Endodermal cell (in vitro differentiated cells): ENCODE measurements at regions not wholly inside any gene's neighbourhood (a gene's known extent, or its start where the extent isn't known, plus 50 kb on each side); places are given as distances from the start of the nearest gene placed in this dataset.

Experiments used
- DNase-seq: peaks from one replicate; pipeline ENCODE4 v3.0.0-alpha.2; 2017
- H3K27ac ChIP-seq: 2 replicates; pipeline ENCODE4 v1.5.1; 2013; ENCODE audit warnings: mild to moderate bottlenecking, low read depth, low read length, moderate library complexity
- H3K27me3 ChIP-seq: 2 replicates; pipeline ENCODE4 v1.6.1; 2013; ENCODE audit warnings: mild to moderate bottlenecking, low read length, moderate library complexity; ENCODE audit not compliant: insufficient read depth, control insufficient read depth, poor library complexity, severe bottlenecking
- H3K36me3 ChIP-seq: 2 replicates; pipeline ENCODE4 v1.7.0; 2013; ENCODE audit warnings: mild to moderate bottlenecking, low read length, moderate library complexity; ENCODE audit not compliant: control insufficient read depth, insufficient read depth
- H3K4me1 ChIP-seq: one replicate; pipeline ENCODE4 v1.7.0; 2013; ENCODE audit warnings: low read length; ENCODE audit not compliant: control insufficient read depth, insufficient read depth
- H3K4me3 ChIP-seq: 2 replicates; pipeline ENCODE4 v1.5.1; 2013; ENCODE audit warnings: mild to moderate bottlenecking, low read length, moderate library complexity
- H3K9ac ChIP-seq: 2 replicates; pipeline ENCODE4 v1.6.1; 2013; ENCODE audit warnings: mild to moderate bottlenecking, low read length, moderate library complexity; ENCODE audit not compliant: poor library complexity, severe bottlenecking; ENCODE audit errors: extremely low read depth
- H3K9me3 ChIP-seq: 2 replicates; pipeline ENCODE4 v1.6.1; 2013; ENCODE audit warnings: mild to moderate bottlenecking, low read length, moderate library complexity; ENCODE audit not compliant: control insufficient read depth
- H3K27ac Mint-ChIP-seq: 2 replicates; pipeline ENCODE4 v1.8.0; 2020; ENCODE audit warnings: mixed read lengths
- H3K27me3 Mint-ChIP-seq: 2 replicates; pipeline ENCODE4 v1.8.0; 2021; ENCODE audit warnings: mild to moderate bottlenecking, mixed read lengths; ENCODE audit not compliant: insufficient read depth
- H3K36me3 Mint-ChIP-seq: 2 replicates; pipeline ENCODE4 v1.8.0; 2020; ENCODE audit warnings: low read depth, mixed read lengths
- H3K4me1 Mint-ChIP-seq: 2 replicates; pipeline ENCODE4 v1.8.0; 2020; ENCODE audit warnings: mixed read lengths
- H3K4me3 Mint-ChIP-seq: 2 replicates; pipeline ENCODE4 v1.8.0; 2020; ENCODE audit warnings: mild to moderate bottlenecking, moderate library complexity, mixed read lengths
- H3K9me3 Mint-ChIP-seq: 2 replicates; pipeline ENCODE4 v1.8.0; 2020; ENCODE audit warnings: mild to moderate bottlenecking, mixed read lengths
- CTCF ChIP-seq: fragments of 200-600 bp; sonication (generic); conservative IDR thresholded peaks from 2 replicates; pipeline ENCODE4 v1.5.0; 2021; ENCODE audit warnings: antibody characterized with exemption, mild to moderate bottlenecking
- WGBS, 2 experiments: methylation state at CpG; one replicate each; pipeline versions ENCODE4 v1.1.5 to v1.1.7; 2013; ENCODE audit warnings: missing lambda C conversion rate in 2 of 2, mixed read lengths in 1 of 2; ENCODE audit not compliant: insufficient coverage in 1 of 2, insufficient read length in 1 of 2; 5-methylcytosine and 5-hydroxymethylcytosine counted together

- no peaks in the 10 kb centered on the region for H3K36me3 Mint-ChIP-seq
- Histone ChIP-seq H3K36me3 (no peaks in the 10 kb centered on the region), H3K27ac (no peak overlapping the region), H3K9ac (no peak overlapping the region), H3K4me1 (no peaks in the 10 kb centered on the region), H3K27me3 (peaks cover 8% of the 10 kb centered on the region), H3K9me3 (no peaks in the 10 kb centered on the region), H3K4me3 (no peak overlapping the region)
- DNase-seq, result peak; percentile 12
- H3K27ac Mint-ChIP-seq, result no peak overlapping the region
- no peaks in the 10 kb centered on the region for H3K9me3 Mint-ChIP-seq
- WGBS, 2 experiments, result 88 to 100% methylated on average over 1 to 3 of the region's 3 CpGs
- no peaks in the 10 kb centered on the region for H3K4me1 Mint-ChIP-seq
- no peak overlapping the region for H3K4me3 Mint-ChIP-seq
- H3K27me3 Mint-ChIP-seq, result peaks cover 9% of the 10 kb centered on the region
- no peak for TF ChIP-seq CTCF
These were observed 368.8 kb upstream of the ZMIZ1 start for GRCh38 chr10:78699971-78700370.

- no peak for TF ChIP-seq CTCF
- Mint-ChIP-seq H3K9me3 (no peaks in the 10 kb centered on the region), H3K4me1 (no peaks in the 10 kb centered on the region), H3K4me3 (no peak overlapping the region), H3K27ac (no peak overlapping the region), H3K36me3 (no peaks in the 10 kb centered on the region), H3K27me3 (peaks cover 9% of the 10 kb centered on the region)
- Histone ChIP-seq H3K27ac (no peak overlapping the region), H3K9ac (no peak overlapping the region), H3K27me3 (peaks cover 8% of the 10 kb centered on the region), H3K9me3 (no peaks in the 10 kb centered on the region), H3K4me1 (no peaks in the 10 kb centered on the region), H3K4me3 (no peak overlapping the region), H3K36me3 (no peaks in the 10 kb centered on the region)
- peak; percentile 11 for DNase-seq
These were observed 368.4 kb upstream of the ZMIZ1 start for GRCh38 chr10:78700413-78700812.

GRCh38 chr10:78700816-78701520 is 367.8 kb upstream of the ZMIZ1 start:
- Histone ChIP-seq H3K9me3 (no peaks in the 10 kb centered on the region), H3K27ac (no peak overlapping the region), H3K4me1 (no peaks in the 10 kb centered on the region), H3K9ac (no peak overlapping the region), H3K27me3 (peaks cover 8% of the 10 kb centered on the region), H3K36me3 (no peaks in the 10 kb centered on the region), H3K4me3 (no peak overlapping the region)
- Mint-ChIP-seq H3K4me3 (no peak overlapping the region), H3K36me3 (no peaks in the 10 kb centered on the region), H3K9me3 (no peaks in the 10 kb centered on the region), H3K4me1 (no peaks in the 10 kb centered on the region), H3K27me3 (peaks cover 8% of the 10 kb centered on the region), H3K27ac (no peak overlapping the region)
- TF ChIP-seq CTCF, result no peak
- 90 to 100% methylated on average over 1 to 2 of the region's 2 CpGs for WGBS, 2 experiments
- peak; percentile 22 for DNase-seq
